NCI-H1417 (cell line): ENCODE measurements at regions not wholly inside any gene's neighbourhood (a gene's known extent, or its start where the extent isn't known, plus 50 kb on each side); places are given as distances from the start of the nearest gene placed in this dataset.
"Not testable (repeated sequence)": the region's sequence is repeated elsewhere in the genome, so short reads cannot be mapped to it uniquely, and the experiment has no call there.

Experiments
- DNase-seq, 3 experiments: peaks; one replicate each; lab custom pipeline; 2025; lab: John Stamatoyannopoulos, UW

GRCh38 chr5:36782612-36783011 is 94.0 kb upstream of the NIPBL start:
- not testable (repeated sequence) for DNase-seq

- no peak for DNase-seq
Measured at GRCh38 chr5:36786448-36787012, 90.0 kb upstream of the NIPBL start.

- DNase-seq: no peak
Measured at GRCh38 chr5:36787365-36788093, 89.0 kb upstream of the NIPBL start.

- DNase-seq: no peak
Measured at GRCh38 chr5:36790847-36791246, 85.7 kb upstream of the NIPBL start.

GRCh38 chr5:36792560-36793180 is 83.9 kb upstream of the NIPBL start:
- no peak for DNase-seq

- DNase-seq: no peak
Measured at GRCh38 chr5:36795366-36795765, 81.2 kb upstream of the NIPBL start.

GRCh38 chr5:36796155-36796554 is 80.4 kb upstream of the NIPBL start:
- no peak for DNase-seq

GRCh38 chr5:36801523-36801922 is 75.0 kb upstream of the NIPBL start:
- DNase-seq: no peak

GRCh38 chr5:36802187-36802586 is 74.4 kb upstream of the NIPBL start:
- DNase-seq: no peak

- DNase-seq: not testable (repeated sequence)
Measured at GRCh38 chr5:36813249-36813648, 63.3 kb upstream of the NIPBL start.

- no peak for DNase-seq
Measured at GRCh38 chr5:36815871-36816270, 60.7 kb upstream of the NIPBL start.

GRCh38 chr5:36820900-36821299 is 55.7 kb upstream of the NIPBL start:
- peak in 2 of 3 experiments; percentile 12 to 90 for DNase-seq

GRCh38 chr5:36826694-36827093 is 49.9 kb upstream of the NIPBL start:
- DNase-seq: no peak
